Astrocyte of the cerebellum (primary cell): ENCODE measurements at regions not wholly inside any gene's neighbourhood (a gene's known extent, or its start where the extent isn't known, plus 50 kb on each side); places are given as distances from the start of the nearest gene placed in this dataset.

Source experiments
- DNase-seq: peaks from one replicate; pipeline ENCODE4 v3.0.0-alpha.2; 2011; ENCODE audit warnings: low read depth
- H3K4me3 ChIP-seq: 2 replicates; pipeline ENCODE4 v1.5.1; 2011; ENCODE audit warnings: mild to moderate bottlenecking, low read depth, low read length, moderate library complexity
- in situ Hi-C: cut with HindIII; loops from 2 replicates; pipeline ENCODE4 v1.10.0; 2017; ENCODE audit warnings: low sequenced_read_pairs
- TF ChIP-seq, protein P1 (sequence below): IDR thresholded peaks from 2 replicates; pipeline ENCODE4 v1.5.1; 2012; ENCODE audit warnings: low read length, low read depth, moderate library complexity, mild to moderate bottlenecking; ENCODE audit errors: missing control alignments

- in situ Hi-C loops, result no loop called here
- H3K4me3 ChIP-seq, result no peak overlapping the region
- TF ChIP-seq, protein P1, sequence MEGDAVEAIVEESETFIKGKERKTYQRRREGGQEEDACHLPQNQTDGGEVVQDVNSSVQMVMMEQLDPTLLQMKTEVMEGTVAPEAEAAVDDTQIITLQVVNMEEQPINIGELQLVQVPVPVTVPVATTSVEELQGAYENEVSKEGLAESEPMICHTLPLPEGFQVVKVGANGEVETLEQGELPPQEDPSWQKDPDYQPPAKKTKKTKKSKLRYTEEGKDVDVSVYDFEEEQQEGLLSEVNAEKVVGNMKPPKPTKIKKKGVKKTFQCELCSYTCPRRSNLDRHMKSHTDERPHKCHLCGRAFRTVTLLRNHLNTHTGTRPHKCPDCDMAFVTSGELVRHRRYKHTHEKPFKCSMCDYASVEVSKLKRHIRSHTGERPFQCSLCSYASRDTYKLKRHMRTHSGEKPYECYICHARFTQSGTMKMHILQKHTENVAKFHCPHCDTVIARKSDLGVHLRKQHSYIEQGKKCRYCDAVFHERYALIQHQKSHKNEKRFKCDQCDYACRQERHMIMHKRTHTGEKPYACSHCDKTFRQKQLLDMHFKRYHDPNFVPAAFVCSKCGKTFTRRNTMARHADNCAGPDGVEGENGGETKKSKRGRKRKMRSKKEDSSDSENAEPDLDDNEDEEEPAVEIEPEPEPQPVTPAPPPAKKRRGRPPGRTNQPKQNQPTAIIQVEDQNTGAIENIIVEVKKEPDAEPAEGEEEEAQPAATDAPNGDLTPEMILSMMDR, result no peak
- DNase-seq, result no peak
Observed at GRCh38 chr7:24464861-24465260, 108.4 kb upstream of the PALS2 start.

- DNase-seq, result no peak
- in situ Hi-C loops, result no loop called here
- no peak overlapping the region for H3K4me3 ChIP-seq
- TF ChIP-seq, protein P1, result no peak
Observed at GRCh38 chr7:24466168-24466768, 107.0 kb upstream of the PALS2 start.

GRCh38 chr7:24469118-24469517, 104.1 kb upstream of the PALS2 start:
- DNase-seq, result no peak
- TF ChIP-seq, protein P1, result no peak
- in situ Hi-C loops, result no loop called here

DNA sequence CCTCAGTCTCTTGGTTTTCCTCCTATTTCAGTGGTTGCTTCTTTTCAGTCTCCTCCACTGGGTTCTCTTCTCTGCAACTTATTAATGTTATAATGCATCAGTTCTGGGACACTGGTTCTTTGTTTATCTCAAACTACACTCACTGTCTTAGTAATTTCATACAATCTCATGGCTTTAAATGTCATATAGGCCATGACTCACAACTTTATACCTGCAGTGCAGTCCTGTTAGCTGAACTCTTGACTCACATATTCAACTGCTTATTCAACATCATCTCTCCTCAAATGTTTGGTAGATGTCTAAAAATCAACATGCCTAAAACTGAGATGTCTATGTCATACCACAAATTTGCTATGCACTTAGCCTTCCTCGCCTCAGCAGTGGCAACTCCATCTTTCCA, 101.2 kb upstream of the PALS2 start:
- TF ChIP-seq, protein P1, result no peak
- in situ Hi-C loops, result no loop called here
- no peak overlapping the region for H3K4me3 ChIP-seq
- DNase-seq, result no peak

More at GRCh38 chr7:24469118-24469517, 104.1 kb upstream of the PALS2 start:
- H3K4me3 ChIP-seq, result no peak overlapping the region

DNA sequence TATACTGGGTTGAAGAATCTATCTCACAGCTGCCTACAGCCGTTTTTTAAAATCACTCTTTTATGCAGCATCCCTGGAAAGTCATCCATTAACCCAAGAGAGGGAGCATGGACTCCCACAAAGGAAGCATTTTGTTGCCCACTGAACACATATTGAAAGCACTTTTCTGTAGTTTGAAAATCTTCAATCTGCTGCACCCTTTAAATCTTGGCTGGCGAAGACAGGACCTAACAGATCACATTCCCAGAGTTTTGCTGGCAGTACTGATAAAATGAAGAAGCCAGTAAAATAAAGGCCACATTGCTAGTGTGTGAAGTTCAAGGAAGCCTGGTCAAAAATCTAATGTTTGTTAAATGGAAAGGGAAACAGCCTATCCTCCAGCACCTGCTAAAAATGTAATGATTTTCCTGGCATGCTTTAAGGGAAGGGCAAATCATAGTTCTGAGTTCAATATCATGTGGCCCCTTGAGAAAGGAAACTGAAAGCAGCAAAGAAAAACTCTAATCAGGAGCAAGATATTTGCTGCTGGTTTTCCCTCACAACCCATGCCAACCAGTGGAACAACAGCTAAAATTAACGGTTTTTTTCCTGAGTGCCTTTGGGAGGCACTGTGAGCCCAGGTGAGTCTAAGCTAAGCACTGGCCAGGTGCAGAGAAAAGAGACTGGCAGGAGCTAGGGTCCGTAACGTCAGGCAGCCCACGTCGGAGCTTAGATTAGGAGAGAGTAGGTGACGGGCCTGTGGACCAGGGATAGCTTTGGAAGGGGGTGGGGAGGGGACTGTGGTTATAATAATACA, 97.9 kb upstream of the PALS2 start:
- in situ Hi-C loops, result no loop called here
- no peak overlapping the region for H3K4me3 ChIP-seq
- TF ChIP-seq, protein P1, result no peak
- DNase-seq, result no peak

- in situ Hi-C loops, result no loop called here
- TF ChIP-seq, protein P1, result no peak
- DNase-seq, result no peak
- H3K4me3 ChIP-seq, result no peak overlapping the region
Observed at GRCh38 chr7:24476227-24476626, 97.0 kb upstream of the PALS2 start.
